ENCODE measurements at regions not wholly inside any gene's neighbourhood (a gene's known extent, or its start where the extent isn't known, plus 50 kb on each side); places are given as distances from the start of the nearest gene placed in this dataset.
"Not testable (repeated sequence)": the region's sequence is repeated elsewhere in the genome, so short reads cannot be mapped to it uniquely, and the experiment has no call there.

DNA sequence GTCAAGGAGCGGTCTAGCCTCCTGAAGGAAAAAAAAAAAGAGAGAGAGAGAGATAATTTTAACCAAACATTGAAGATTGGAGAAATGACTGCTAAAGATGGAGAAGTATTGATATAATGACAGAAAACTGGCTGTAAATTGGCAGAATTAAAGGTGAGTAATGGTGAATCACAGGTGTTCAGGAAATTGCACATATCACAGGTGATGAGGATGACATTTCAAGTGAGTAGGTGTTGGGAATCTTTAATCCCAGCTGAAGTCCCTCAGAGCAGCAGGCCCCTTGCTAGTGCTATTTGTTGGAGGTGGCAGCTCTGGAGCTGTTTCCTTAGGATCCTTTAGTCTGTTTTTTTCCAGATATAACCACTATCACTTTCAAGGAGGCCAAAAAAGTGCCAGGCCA is 678.4 kb upstream of the VRK2 start:
- no peak for DNase-seq

DNA sequence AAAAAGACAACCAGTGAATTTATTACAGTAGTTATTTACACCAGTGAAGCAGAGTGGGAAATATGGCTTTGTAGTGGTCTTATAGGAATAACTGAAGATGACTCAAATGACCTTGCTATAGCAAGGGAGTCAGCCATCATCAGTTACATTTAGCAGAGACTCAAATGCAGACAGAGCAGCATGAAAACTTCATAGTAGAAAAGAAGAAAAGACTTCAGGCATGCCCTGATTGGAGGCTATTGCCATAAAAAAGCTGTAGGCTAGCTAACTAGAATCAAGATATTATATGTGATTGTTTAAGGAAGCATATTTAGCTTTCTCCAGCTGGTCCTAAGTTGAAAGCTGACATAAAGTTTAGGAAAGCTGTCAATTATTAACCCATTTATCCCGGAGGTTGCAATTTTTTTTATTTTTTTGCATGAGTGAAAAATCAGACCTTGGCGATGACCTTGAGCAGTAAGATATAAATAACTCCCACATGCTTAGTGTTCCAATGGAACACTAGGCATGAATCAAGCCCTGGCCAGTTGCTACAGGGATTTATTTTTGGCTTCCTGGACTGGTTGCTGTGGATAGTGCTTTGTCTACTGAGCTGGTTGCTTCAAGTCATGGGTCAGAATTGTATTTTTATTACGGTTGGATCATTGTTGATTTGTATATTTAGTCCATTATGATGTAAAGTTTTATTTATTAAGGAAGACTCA is 675.6 kb upstream of the VRK2 start:
- no peak for DNase-seq

DNA sequence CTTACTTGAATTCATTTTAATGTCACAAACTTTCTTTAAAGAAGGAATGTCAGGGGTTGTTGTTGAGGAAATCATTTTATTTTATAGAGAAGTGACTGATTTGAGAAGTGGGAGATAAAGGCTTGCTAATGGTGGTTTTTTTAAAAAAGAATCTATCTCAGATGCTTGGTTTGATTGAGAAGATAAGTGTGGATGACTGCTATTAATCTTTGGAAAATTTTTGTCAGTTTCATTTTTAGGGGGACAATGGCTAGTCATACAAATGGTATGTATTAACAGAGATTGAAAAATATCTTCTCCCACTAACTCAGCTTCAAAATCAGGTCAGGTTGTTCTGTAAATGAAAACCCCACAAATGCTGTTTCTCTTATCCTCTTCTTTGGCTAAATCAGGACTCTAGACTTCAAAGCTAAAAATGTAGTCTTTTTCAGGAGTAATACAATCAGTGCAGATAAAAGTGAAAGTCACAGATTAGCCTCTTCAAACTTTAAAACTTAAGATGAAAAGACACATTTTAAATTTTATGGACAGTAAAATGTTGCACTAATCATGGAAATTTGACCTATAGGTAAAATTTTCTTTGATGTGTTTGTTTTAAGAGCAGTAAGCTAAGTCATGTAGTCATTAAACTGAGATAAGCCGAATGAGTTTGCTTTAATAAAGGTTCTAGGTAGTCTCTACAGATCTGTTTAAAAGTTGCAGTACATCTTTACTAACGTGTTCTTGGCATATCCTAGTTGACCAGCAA is 674.2 kb upstream of the VRK2 start:
- DNase-seq = no peak

DNA sequence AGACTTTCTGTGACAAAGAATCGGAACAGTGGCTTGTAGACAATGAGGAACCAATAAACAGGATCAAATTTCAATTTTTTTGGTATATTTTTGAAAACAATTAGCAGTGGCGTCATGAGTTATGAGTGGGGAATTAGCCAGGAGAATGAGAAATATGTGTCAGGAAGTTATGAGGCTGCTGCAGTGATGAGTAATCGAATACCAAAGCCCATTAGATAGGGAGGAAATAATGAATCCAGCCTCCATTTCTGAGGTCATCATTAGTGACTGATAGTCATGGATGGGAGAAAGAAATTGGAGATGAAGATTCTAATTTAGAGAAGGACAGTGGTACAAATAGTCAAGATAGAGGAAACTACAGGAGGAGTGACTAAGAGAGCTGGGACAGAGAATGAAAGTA is 673.1 kb upstream of the VRK2 start:
- DNase-seq = no peak

DNA sequence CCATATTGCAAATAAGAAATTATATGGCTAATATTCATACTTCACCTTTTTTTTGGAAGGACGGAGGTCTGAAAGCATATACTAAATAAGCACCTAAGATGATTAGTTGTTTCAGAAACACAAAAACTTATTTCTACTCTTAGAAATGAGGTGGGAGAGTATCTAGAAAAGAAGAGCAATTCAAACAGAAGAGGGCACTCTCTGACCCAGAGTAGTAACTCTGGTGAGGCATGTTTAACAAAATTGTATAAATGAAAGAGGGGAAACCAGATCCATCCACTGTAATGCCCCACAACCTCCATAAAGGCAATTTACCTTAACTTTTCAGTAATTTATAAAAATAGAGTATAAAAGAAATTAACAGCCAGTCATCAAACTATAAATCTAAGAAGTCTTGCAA is 669.6 kb upstream of the VRK2 start:
- no peak for DNase-seq

DNA sequence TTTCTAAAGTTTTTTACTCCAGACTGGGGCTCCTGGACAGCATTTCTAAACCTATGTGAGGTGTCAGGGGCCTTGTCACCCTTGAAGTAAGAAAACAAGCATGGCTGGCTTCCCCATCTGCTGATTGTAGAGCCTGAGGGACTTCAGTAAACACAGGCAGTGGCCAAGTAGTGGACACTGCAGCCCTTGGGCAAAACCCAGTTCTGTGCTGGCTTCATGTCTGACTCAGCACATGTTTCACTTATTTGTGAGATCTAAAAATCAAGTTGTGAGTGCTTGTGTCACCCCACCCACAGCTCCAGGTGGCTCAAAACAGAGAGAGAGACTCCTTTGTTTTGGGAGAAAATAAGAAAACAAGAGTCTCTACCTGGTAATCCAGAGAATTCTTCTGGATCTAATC is 660.3 kb upstream of the VRK2 start:
- no peak for DNase-seq

DNA sequence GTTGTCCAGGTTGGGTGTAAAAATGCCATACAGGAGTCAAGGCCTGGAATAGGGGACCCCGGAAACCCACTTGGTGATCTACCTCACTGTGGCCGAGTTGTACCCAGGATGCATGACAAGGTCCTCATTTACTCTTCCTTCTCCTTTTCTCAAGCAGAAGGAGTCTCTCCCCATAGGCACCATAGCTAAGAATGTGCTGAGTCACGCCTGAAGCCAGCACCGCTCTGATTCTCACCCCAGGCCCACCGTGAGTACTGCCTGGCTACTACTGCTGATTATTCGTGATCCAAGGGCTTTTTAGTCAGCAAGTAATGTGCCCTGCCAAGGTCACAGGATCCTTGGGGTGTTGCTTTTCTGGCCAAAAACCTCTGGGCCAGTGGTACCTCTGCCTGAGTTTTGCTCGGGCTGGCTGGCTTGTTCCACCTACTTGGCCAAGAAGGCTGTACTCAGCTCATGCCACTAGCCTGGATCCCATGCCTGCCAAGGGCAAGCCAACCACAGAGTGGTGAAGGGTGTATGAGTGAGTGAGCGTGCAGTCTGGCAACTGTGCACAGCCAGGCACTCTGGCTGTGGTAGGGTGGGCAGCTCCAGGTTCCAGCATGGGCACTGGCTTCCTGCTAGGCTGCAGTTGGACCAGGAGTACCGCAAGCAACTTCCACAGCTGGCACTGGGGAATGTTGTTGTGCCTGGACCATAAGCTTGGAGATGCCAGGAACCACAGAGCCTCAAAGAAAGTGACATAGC is 650.1 kb upstream of the VRK2 start:
- no peak for DNase-seq

DNA sequence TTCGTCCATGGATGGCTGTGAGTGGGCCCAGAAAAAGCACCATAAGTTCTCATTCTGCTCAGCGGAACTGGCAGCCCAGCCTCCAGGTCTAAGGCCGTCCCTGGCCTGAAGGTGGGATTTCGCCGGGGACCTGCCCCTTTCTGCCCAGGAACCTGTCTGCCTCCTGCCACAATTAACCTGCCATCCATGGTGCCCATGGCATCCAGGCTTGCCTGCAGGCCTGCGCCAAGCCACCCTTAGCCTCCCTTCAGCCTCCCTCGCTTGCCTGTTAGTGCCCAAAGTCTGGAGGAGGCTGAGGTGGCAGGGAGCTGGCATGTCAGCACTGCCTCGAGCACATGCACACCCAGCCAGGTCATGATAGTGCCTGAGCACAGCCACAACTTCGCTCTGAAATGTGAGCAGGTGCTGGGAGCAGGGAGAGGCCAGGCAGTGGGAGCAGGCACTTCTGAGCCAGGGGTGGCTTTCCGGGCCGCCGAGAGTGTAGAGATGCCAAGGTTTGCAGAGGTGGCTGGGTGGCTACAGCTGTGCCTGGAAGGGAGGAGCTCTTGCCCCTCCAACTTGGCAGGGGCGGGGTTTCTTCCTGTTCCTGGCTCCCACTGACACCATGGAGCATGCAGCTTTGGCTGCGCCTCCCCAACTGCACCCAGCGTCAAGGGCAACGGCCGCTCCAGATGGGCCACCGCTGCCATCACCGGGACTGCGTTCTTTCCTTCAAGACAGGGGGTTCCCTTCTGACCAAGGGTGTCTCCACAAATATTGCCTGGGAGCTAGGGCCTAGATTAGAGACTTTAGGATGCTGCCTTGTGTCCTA is 648.9 kb upstream of the VRK2 start:
- DNase-seq = no peak

DNA sequence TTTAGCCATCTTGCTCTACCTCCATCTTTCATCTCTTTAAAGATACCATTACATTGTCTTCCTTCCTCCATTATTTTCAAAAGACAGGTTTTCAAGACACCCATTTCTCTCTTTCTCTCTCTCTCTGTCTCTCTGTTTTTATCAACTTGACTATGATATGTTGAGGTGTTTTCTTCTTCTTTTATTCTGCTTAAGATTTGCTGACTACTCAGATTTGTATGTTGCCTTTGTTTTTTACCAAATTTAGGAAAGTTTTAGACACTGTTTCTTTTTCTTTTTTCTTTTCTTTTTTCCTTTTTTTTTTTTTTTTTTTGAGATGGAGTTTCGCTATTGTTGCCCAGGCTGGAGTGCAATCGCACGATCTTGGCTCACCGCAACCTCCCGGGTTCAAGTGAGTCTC is 647.5 kb upstream of the VRK2 start:
- DNase-seq = no peak

DNA sequence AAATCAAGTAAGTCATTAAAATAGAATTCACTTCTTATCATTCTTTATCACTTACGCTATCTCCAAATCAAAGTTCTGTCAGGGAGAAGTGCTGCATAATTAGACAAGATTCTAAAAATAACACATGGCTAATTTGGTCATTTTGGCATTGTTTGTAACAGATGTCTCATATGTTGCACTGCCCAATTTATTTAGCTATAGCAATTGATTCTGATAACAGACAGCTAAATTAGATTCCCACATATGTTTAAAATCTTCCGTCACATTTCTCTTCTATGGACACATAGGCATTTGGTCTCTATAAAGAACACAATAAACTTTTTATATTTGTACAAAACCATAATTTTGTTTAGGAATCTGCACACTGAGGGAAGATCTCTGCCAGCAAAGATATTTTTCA is 644.5 kb upstream of the VRK2 start:
- DNase-seq = no peak

DNA sequence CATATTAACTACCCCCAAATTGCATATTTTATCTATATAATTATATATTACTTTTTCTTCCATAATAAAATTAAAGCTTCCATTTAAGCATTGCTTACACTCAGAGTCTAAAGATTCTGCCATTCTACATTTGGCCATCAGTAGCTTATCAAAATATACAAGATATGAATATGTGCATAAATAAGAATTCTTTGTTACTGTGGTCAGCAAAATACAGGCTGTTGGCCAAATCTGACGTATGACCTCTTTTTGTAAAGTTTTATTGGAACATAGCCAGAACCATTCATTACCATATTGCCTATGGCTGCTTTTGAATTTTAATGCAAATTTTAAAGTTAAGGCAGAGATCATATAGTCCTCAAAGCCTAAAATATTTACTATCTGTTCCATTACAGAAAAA is 643.9 kb upstream of the VRK2 start:
- no peak for DNase-seq

DNA sequence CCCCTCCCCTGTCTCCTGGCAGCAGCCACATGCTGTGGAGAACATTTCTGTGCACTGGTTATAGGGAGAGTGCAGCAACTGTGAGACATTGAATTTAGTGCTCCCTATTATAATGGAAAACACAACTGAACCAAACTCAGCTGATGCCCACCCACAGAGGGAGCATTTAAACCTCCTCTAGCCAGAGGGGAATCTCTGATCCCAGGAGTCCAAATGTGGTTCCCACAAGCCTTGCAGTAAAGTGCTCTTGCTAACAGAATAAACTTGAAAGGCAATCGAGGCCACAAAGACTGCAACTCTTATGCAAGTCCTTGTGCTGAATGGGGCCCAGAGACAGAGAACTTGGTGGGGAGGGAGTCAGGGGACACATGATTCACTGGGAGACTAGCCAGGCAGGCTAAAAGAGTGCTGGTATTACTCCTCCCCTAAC is 638.8 kb upstream of the VRK2 start:
- no peak for DNase-seq

DNA sequence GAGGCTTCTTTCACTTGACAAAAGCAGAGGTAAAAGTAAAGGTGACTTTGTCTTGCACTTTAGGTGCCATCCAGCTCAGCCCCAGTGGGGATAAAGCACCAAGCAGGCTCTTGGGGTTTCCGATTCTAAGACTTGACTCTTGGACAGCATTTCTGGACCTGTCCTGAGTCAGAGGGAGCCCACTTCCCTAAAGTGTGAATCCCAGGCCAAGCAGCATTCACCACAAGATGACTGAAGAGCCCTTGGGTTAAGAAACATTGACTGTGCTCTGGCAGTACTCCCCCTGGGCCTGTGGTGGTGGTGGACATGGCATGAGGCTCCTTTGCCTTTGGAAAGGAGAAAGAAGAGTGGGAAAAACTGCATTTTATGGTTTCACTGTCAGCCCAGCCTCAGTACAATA is 638.0 kb upstream of the VRK2 start:
- no peak for DNase-seq

DNA sequence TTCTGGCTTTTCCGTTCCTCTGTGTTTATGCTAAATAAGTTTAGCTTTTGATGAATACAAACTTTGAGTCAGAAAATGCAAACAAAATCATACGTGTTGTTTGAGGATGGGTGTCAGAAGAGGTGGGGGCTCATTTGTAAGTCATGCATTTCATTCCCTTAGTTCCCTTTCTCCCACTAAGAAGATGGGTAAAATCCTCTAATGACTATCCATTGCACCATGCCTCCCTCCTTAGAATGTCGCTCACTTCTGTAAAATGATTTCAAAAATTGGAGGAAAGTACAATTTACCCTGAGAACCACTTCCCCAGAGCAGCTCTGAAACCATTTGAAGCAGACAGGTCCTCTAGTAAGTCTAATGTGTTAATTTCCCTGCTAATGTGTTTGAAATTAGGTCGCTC is 629.6 kb upstream of the VRK2 start:
- DNase-seq = no peak

DNA sequence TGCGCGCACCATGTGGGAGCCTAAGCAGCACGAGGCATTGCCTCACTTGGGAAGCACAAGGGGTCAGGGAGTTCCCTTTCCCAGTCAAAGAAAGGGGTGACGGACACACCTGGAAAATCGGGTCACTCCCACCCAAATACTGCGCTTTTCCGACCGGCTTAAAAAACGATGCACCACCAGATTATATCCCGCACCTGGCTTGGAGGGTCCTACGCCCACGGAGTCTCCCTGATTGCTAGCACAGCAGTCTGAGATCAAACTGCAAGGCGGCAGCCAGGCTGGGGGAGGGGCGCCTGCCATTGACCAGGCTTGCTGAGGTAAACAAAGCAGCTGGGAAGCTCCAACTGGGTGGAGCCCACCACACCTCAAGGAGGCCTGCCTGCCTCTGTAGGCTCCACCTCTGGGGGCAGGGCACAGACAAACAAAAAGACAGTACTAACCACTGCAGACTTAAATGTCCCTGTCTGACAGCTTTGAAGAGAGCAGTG is 627.7 kb upstream of the VRK2 start:
- not testable (repeated sequence) for DNase-seq

DNA sequence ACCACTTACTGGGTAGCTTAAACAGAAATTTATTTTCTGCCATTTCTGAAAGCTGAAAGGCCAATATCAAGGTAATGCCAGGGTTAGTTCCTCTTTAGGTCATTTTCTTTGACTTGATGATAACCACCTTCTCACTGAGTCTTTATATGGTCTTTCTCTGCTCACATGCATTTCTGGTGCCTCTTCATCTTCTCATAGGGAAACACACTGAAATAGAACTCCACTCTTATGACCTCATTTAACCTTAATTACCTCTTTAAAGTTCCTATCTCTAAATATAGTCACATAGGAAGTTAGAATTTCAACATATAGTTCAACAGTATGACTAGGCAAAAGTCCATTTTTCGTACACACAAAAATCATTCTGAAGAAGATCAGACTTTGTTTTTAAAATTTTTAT is 616.8 kb upstream of the VRK2 start:
- DNase-seq = no peak

DNA sequence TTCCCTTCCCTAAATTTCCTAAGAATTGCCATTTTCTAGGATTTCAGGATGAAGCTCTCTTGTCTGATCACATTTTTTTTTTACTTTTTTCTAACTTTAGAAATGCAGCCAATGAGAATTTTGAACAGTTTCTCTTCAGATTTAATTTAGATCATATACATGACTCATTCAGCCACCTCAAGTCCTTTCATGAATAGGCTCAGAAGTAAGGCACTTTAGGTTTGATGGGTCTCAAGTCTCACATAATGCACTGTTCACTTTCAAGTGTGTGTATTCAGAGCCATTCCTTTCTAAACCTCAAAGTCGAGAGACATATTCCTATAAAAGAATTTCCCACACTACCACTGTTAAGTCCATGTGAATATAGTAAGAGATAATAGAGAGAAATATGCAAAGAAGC is 614.1 kb upstream of the VRK2 start:
- no peak for DNase-seq

DNA sequence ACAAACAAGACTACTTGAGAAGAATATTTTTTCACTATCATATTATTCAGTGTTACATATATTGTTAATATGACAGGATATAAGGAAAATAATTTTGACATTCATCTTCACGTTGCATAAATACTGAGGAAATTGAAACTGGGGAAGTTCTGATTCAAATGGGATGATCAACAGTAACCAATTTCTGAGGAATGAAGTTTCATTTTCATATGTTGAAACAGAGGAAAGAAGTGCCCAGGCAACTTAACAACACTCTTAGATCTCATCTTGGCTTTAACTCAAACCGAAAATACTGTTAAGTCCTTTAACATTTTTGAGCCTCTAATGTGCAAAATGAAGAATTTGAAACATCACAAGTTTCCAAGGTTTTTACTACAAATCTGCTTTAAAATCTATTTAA is 612.2 kb upstream of the VRK2 start:
- no peak for DNase-seq

DNA sequence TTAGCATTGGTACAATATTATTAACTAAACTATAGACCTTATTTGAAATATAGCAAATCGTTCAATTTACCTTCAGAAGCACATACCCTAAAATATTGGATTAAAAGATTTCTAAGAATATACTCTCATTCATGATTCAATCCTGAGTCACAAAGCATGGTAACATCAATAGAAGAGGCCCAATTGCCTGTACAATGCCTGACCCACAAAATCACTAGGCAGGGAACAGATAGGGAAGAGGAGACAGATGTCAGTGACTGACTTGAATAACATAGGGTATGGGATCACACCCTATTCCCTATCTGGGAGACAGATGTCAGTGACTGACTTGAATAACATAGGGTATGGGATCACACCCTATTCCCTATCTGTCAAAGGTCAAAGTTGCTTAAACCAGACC is 611.6 kb upstream of the VRK2 start:
- no peak for DNase-seq

DNA sequence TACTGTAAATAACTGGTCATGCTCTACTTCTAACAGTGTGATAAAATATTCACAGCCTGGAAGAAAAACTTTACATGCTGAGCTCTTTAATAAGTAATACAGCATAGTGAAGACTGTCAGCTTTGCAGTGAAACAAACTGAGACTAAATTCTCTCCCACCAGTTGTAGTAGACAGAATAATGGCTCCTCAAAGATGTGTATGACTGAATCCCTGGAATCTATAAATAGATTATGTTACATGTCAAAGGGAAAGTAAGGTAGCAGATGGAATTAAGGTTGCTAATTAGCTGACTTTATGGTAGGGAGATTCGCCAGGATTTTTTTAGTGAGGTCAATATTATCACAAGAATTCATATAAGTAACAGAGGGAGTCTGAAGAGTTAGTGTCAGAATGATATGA is 609.5 kb upstream of the VRK2 start:
- no peak for DNase-seq

DNA sequence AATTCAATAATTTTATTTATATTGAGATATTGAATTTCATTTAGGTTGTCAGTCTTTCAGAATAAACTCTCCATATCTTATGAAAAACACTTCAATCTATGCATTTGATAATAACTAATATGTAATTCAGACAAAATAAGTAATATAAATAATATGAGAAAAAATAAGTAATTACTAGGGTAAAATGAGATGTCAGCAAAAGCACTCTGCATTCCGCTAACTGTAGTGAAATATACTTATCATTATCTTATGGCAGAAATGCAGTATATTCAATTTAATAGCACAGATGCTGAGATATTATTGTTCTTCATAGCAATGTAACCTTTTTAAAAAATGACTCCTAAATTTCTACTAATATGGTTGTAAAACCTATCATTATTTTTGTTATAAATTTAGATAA is 606.2 kb upstream of the VRK2 start:
- no peak for DNase-seq

DNA sequence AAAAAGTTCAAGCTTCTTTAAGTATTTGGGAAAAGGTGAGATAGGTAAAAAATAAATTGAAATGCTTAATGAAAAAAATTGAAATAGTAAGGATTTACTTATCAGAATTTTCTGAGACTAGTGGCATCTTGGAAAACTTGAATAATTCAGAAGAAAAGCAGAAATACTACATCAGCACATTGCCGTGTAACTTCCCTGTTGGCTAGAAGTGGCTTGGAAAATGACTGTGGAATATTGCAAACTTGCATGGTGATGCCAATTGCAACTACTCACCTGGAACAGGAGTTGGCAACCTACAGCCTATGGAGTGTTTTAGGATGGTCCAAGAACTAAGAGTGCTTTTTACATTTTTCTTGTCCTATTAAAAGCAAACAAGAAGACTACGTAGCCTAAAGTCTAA is 603.5 kb upstream of the VRK2 start:
- DNase-seq = no peak

DNA sequence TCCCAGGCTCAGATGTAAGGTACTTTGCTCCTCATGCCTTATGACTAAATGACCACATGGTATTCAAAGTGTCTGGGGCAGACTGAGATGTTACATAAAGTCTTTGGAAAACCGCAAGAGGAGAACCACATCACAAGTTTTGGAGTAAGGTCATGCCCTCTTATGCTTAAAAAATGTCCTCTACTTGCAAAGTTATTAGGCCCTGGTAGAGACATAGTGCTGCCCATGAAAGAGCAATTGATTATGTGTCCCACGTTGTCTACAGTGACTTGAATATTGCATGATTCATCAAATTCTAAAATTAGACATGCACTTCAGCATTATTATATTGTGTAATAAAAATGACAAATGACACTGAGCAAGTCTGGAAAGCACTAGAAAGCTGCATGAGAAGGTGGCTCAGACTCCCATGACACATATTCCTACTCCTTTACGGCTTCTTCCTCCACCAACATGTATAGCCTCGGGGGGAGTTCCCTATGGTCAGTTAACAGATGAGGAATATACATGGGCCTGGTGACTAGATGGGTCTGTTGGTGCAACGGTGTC is 602.6 kb upstream of the VRK2 start:
- no peak for DNase-seq
